Body of pancreas (tissue), 4 donors: ENCODE measurements at regions not wholly inside any gene's neighbourhood (a gene's known extent, or its start where the extent isn't known, plus 50 kb on each side); places are given as distances from the start of the nearest gene placed in this dataset.

Experiments
- ATAC-seq: fragments of 150-250 bp; one replicate; pipeline ENCODE4 v1.9.1; 2016
- DNase-seq, 4 donors: peaks; one replicate each; pipeline ENCODE4 v3.0.0-alpha.2; 2019
- H3K27ac ChIP-seq, 4 donors: fragments of 200-600 bp; sonication (generic); 1 replicate in 3 of 4; 2 replicates in 1 of 4; pipeline versions ENCODE4 v1.5.1 to v1.6.1; 2016 to 2019; ENCODE audit warnings: mild to moderate bottlenecking in 1 of 4, mixed read lengths in 1 of 4, moderate library complexity in 1 of 4
- H3K27me3 ChIP-seq, 2 donors: fragments of 200-600 bp; sonication (generic); one replicate each; pipeline ENCODE4 v1.6.0; 2016; ENCODE audit warnings: mild to moderate bottlenecking in 1 of 2
- H3K36me3 ChIP-seq, 2 donors: fragments of 200-600 bp; sonication (generic); replicated peaks in 1 of 2; 2 replicates each; pipeline ENCODE4 v1.5.1; 2016; ENCODE audit warnings: low read depth in 2 of 2; ENCODE audit not compliant: insufficient read depth in 1 of 2
- H3K4me1 ChIP-seq: fragments of 200-600 bp; sonication (generic); one replicate; pipeline ENCODE4 v1.6.0; 2016
- H3K4me3 ChIP-seq, 2 donors: fragments of 200-600 bp; sonication (generic); 1 replicate in 1 of 2; 2 replicates in 1 of 2; pipeline ENCODE4 v1.5.1; 2016 to 2019
- H3K9me3 ChIP-seq, 3 donors: fragments of 200-600 bp; sonication (generic); 1 replicate in 2 of 3; 2 replicates in 1 of 3; pipeline ENCODE4 v1.5.1; 2016
- POLR2A ChIP-seq, 3 donors: fragments of 450-650 bp; IDR thresholded peaks; one replicate each; pipeline ENCODE4 v1.6.1; 2016; ENCODE audit warnings: antibody characterized with exemption in 3 of 3, mild to moderate bottlenecking in 2 of 3
- WGBS, 2 donors: methylation state at CpG; one replicate each; pipeline ENCODE4 v1.1.5; 2017; 5-methylcytosine and 5-hydroxymethylcytosine counted together
- intact Hi-C: fragments of 100-400 bp; cut with DNase I; formaldehyde crosslinking; loops from one replicate; pipeline ENCODE4 v1.15.1; 2023
- TF ChIP-seq, protein P1 (sequence below), 7 experiments: fragments of 450-650 bp in 4 of 7; fragments of 200-600 bp in 3 of 7; sonication (generic) in 3 of 7; IDR thresholded peaks; one replicate each; pipeline ENCODE4 v1.5.1; 2016 to 2019; ENCODE audit warnings: antibody characterized with exemption in 7 of 7

DNA sequence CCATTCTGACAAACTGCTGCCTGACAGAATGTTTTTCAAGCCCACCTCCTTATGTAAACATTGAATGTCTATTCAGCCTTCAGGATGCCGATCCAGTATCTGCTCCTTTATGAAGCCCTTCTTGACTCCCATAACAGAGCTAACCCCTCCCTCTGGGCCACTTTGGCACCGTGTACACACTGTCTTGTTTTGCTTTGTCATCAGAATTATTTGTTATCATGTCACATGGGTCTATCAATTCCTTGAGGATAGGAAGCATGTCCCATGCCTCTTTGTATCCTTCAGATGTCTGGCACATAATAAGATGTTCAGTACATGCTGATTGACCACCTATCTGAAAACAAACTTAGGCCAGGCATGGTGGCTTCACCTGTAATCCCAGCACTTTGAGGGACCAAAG lies 92.3 kb downstream of the PRLHR start:
- TF ChIP-seq, protein P1, sequence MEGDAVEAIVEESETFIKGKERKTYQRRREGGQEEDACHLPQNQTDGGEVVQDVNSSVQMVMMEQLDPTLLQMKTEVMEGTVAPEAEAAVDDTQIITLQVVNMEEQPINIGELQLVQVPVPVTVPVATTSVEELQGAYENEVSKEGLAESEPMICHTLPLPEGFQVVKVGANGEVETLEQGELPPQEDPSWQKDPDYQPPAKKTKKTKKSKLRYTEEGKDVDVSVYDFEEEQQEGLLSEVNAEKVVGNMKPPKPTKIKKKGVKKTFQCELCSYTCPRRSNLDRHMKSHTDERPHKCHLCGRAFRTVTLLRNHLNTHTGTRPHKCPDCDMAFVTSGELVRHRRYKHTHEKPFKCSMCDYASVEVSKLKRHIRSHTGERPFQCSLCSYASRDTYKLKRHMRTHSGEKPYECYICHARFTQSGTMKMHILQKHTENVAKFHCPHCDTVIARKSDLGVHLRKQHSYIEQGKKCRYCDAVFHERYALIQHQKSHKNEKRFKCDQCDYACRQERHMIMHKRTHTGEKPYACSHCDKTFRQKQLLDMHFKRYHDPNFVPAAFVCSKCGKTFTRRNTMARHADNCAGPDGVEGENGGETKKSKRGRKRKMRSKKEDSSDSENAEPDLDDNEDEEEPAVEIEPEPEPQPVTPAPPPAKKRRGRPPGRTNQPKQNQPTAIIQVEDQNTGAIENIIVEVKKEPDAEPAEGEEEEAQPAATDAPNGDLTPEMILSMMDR (IDR thresholded peaks at IDR 0.05) = no peak
- no peak for TF ChIP-seq POLR2A (IDR thresholded peaks at IDR 0.05)
- 44 to 49% methylated on average over 2 of the region's 2 CpGs for WGBS, 2 donors
- H3K36me3 ChIP-seq = no peaks in the 10 kb centered on the region
- no peak for ATAC-seq
- intact Hi-C loops = no loop called here
- DNase-seq = no peak
- H3K27me3 ChIP-seq = no peaks in the 10 kb centered on the region
- H3K27ac ChIP-seq = no peak overlapping the region
- H3K4me1 ChIP-seq = no peaks in the 10 kb centered on the region
- H3K9me3 ChIP-seq = no peaks in the 10 kb centered on the region
- no peak overlapping the region for H3K4me3 ChIP-seq

DNA sequence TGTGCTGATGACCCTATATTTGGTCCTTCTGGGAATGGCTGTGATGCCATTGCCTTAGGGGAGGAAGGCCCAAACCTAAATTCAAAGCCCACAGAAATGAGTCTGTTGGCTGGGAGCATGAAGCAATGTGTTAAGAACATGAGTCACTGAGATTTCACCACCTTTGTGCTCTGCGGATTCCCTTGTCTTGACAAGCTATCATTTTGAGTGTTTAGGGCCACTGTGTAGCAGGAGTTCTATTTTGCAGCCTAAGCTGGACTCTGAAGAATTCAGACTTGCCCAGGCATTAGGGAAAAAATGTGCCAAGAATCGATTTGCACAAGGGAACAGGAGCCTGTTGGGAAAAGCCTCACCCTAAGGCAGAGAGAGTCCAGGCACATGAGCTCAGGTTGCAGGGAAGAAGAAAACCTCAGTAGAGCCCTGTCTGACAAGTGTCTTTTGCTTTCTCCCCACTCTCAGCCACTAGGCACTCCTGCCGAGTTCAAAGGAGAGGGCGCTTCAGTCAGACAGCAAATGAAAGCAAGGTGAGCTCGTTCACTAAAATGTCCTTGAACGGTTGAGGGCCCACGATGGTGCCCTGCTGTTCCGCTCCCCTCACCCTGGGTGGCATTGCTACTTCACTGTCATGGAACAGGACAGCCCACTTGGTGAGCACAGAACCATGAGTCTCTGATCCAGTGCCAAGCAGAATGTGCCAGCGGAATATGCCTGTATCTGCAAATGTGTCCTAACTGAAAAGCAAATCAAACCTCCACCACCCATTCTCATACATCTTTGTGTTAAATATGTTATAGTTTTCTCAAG lies 93.6 kb downstream of the PRLHR start:
- no peaks in the 10 kb centered on the region for H3K36me3 ChIP-seq
- no peaks in the 10 kb centered on the region for H3K9me3 ChIP-seq
- ATAC-seq = no peak
- DNase-seq = no peak
- no peaks in the 10 kb centered on the region for H3K27me3 ChIP-seq
- H3K4me1 ChIP-seq = no peaks in the 10 kb centered on the region
- H3K27ac ChIP-seq = no peak overlapping the region
- WGBS, 2 donors = 59 to 67% methylated on average over 7 to 9 of the region's 9 CpGs
- no peak for TF ChIP-seq POLR2A (IDR thresholded peaks at IDR 0.05)
- TF ChIP-seq, protein P1 (IDR thresholded peaks at IDR 0.05) = no peak
- intact Hi-C loops = no loop called here
- no peak overlapping the region for H3K4me3 ChIP-seq

DNA sequence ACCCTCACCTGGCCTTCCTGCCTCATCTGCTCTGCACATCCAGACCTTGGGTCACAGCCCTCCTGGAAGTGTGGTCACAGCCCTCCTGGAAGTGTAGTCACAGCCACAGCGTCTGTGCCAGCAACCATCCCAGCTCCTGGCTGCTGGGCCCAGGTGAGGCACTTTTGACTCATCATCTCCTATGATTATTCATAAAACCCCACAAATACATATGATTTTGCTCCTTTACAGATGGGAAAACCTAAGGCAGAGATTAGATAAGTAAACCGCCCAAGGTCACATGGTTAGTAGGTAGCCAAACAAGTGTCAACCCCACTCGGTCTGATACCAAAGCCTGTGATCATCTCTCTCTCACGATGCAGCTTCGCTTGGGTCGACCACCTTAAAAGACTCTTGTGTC lies 94.3 kb downstream of the PRLHR start:
- no peaks in the 10 kb centered on the region for H3K36me3 ChIP-seq
- no peak overlapping the region for H3K27ac ChIP-seq
- ATAC-seq = no peak
- H3K4me3 ChIP-seq = no peak overlapping the region
- no peaks in the 10 kb centered on the region for H3K27me3 ChIP-seq
- TF ChIP-seq, protein P1 (IDR thresholded peaks at IDR 0.05) = no peak
- TF ChIP-seq POLR2A (IDR thresholded peaks at IDR 0.05) = no peak
- no peaks in the 10 kb centered on the region for H3K9me3 ChIP-seq
- no peak for DNase-seq
- WGBS, 2 donors = 68 to 71% methylated on average over 6 of the region's 6 CpGs
- intact Hi-C loops = no loop called here
- peaks cover 7% of the 10 kb centered on the region for H3K4me1 ChIP-seq

DNA sequence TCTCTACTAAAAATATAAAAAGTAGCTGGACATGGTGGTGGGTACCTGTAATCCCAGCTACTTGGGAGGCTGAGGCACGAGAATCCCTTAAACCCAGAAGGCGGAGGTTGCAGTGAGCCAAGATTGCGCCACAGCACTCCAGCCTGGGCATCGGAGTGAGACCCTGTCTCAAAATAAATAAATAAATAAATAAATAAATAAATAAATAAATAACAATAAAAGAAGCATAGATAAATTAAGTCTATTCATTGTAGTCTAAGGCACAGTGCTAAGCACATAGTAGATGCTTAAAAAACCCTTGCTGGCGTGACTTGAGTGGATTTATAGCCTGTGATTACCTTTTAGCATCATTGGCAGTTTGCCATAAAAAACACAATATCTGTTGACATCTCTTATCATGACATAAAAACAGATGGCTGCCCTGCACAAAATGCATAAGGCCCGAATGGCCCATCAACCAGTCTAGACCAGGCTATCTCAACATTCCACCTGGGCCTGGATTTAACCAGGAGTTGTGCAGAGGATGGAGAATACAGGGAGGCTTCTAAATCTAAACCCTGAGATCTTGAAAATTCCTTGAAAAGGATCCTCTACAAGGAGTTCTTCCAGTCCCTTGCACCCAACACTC lies 94.9 kb downstream of the PRLHR start:
- 75 to 78% methylated on average over 6 of the region's 6 CpGs for WGBS, 2 donors
- Histone ChIP-seq H3K27me3 (no peaks in the 10 kb centered on the region), H3K9me3 (no peaks in the 10 kb centered on the region), H3K36me3 (no peaks in the 10 kb centered on the region), H3K4me1 (peaks cover 12% of the 10 kb centered on the region), H3K27ac (no peak overlapping the region), H3K4me3 (no peak overlapping the region)
- intact Hi-C loops = no loop called here
- DNase-seq = no peak
- ATAC-seq = no peak
- no peak for TF ChIP-seq POLR2A (IDR thresholded peaks at IDR 0.05)
- TF ChIP-seq, protein P1 (IDR thresholded peaks at IDR 0.05) = no peak
